ENCODE measurements at regions not wholly inside any gene's neighbourhood (a gene's known extent, or its start where the extent isn't known, plus 50 kb on each side); places are given as distances from the start of the nearest gene placed in this dataset.
"Not testable (repeated sequence)": the region's sequence is repeated elsewhere in the genome, so short reads cannot be mapped to it uniquely, and the experiment has no call there.

DNA sequence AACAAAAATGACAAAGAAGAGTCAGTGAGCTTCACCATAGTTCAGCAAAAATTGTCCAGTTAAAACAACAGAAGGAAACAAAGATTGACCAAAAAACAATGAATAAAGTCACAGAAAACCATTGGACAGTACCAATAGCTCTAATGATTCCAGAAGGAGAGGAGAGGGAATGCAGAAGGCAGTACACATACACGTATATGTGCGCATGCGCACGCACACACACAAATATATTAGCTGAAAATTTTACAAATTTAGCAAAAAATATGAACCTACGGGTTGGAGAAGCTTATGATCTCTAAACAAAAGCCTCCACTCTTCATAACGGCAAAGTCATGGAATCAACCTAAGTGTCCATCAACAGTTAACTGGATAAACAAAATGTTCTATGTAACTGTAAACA lies 120.3 kb upstream of the MON1B start:
- FAIRE-seq = no peak

DNA sequence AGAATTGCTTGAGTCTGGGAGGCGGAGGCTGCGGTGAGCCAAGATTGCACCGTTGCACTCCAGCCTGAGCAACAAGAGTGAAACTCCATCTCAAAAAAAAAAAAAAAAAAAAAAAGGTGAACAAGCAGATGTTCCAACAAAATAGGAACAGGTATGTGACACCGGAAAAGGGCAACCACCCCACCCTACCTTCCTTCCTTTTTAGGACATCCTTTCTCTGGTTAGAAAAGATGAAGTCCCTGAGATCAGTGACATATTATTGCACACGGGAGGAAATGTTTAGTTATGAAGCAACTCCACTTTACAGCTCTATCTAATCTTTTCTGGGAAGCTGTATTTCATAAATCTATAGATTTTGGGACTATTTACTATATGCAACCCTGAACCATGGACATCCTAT lies 114.2 kb upstream of the MON1B start:
- no peak for FAIRE-seq

GRCh38 chr16:77077256-77077922 lies 113.6 kb upstream of the MON1B start:
- FAIRE-seq = no peak

DNA sequence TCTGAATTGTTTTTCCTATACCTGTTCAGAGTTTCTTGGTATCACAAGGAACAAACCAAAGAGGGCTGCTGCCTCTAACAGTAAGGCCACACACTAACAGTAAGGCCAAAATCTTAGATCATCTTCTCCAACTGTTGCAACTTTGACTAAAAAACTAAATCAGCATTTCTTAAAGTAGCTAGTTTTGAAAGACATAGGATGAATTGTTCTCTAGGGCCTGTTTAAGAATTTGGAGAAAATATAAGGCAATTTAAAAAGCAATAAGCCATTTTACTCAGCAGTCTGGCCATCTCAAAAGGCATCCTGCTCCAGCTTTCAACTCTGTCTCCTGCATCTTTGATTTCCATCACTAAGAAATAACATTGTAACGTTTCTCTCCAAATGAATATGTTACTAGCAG lies 105.0 kb upstream of the MON1B start:
- no peak for FAIRE-seq

DNA sequence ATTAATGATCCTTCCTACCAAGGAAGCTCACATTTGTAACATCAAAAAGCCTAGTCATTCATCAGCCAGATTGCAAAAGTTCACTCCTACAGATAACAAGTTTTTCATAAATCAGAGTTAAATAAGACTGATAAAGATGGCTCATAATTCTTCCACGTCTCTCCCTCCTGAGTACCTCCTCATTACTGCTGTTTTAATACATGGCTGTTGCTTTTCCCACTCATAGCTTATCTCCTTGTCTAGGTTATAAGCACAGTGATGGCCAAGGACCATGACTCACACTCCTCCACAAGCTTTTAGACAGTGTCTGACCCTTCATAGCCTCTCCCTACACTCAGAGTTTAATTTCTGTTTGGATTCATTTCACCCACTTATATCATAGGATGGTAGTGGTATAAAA lies 100.9 kb upstream of the MON1B start:
- no peak for FAIRE-seq

GRCh38 chr16:77093309-77093708 lies 97.7 kb upstream of the MON1B start:
- FAIRE-seq = no peak

DNA sequence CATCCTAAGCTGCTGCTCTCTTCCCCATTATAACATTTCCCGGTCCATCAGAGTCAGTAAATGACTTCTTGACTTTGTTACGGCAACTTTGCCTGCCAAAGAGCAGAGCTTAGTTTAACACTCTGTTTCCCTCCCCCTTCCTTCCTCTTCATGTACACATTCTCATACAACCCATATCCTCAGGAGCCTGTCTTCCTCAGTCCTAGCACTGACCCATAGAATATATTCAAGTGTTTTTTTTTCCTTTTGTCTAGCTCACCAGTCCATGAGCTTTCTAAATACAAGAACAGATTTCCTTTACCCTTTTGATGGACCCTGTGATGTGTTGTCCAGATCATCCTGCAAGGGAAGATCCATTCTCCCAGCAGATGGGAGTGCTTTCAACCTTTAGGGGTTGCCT lies 97.0 kb upstream of the MON1B start:
- FAIRE-seq = no peak

GRCh38 chr16:77111056-77111565 lies 79.9 kb upstream of the MON1B start:
- FAIRE-seq = no peak

DNA sequence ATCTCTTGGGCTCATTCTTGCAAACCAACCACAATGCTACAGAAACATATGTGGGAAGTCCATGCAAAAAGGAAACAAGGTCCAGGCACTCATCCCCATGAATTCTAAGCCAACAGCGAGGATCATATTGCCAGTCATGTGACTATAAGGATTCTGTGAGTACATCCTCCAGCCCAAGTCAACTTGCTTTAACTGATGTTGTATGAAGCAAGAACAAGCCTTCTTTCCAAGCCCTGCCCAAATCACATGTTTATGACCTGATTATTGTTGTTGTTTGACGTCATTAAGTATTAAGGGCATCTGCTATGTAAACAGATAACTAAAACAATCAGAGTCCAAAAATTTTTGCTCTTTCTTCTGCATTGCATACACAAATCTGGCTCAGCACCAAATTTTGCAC lies 78.2 kb upstream of the MON1B start:
- no peak for FAIRE-seq

- no peak for FAIRE-seq
Observed at GRCh38 chr16:77113835-77114234, 77.2 kb upstream of the MON1B start.

- FAIRE-seq = not testable (repeated sequence)
Observed at GRCh38 chr16:77114361-77114760, 76.6 kb upstream of the MON1B start.

DNA sequence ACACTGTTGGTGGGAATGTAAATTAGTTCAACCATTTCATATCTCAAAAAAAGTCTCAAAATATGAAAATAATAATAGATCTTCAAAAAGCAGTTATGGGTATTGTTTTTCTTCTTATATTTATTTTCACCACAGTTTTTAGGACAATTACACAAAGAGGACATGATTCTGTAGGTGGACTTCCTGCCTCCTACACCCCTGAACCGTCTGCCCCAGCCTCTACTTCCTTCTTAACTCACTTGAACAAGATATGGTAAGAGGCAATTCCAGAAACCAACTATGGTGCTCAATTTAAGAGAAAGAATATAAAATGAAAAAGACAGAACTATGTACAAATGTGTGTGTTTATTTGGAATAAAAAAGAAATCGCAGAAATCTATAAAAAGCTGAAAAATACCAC lies 74.1 kb upstream of the MON1B start:
- no peak for FAIRE-seq

GRCh38 chr16:77117707-77118106 lies 73.3 kb upstream of the MON1B start:
- FAIRE-seq = no peak

DNA sequence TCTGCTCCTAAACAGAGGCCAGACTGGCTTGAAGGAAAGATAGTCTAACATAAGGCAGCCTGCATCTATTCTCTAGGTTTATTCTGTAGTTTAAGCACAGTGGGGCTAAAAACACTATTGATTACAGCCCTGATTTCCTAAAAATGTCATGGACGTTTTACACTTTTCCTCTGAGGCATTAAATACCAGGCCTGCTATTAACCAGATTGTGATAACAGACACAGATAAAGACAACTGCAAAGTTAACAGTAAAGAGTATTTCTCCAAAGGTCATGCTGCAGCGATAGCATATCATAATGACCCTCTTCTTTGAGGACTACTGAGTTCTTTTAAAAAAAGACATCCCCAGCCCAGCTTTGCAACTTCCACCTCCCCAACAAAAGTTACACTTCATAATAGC lies 59.6 kb upstream of the MON1B start:
- FAIRE-seq = no peak

GRCh38 chr16:77132051-77132618 lies 58.9 kb upstream of the MON1B start:
- FAIRE-seq = no peak

DNA sequence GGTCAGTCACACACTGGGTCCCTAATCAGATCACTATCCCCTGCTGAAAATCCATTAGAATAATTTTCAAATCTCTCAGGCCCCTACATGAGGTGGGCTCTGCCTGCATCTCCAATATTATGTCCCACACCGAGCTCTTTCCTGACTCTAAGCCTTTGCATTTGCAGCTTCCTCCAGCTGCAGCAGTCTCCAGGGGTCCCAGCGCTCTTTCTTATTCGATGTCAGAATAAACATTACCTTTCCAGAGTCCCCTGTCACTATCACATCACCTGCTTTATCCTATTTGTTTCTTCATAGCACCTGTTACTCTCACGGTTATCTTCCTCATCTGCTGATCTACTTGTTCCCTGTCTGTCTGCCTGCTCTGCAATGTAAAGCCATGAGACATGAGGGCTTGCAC lies 57.3 kb upstream of the MON1B start:
- FAIRE-seq = no peak

DNA sequence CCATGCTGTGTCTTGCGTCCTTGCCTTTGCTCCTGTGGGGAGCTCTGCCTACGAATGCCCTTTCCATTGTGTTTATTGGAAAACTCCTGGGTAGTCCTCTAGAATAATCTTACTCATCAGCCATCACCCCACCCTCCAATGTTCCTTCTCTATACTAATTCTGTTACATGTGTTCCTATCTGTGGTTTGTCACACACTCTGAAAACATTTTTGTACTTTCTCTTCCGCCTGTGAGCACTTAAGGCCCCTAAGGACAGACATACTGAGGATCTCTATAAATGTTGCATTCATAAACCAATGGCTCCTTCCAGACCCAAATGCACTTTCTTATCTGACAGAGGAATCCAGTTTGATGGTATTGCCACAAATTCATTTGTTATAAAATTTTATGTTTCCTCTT lies 53.9 kb upstream of the MON1B start:
- FAIRE-seq = no peak
